ENCODE measurements at regions not wholly inside any gene's neighbourhood (a gene's known extent, or its start where the extent isn't known, plus 50 kb on each side); places are given as distances from the start of the nearest gene placed in this dataset.

GRCh38 chr5:174947548-174947947 is 223.2 kb downstream of the MSX2 start:
- TF ChIP-seq POLR2A (IDR thresholded peaks at IDR 0.05; ENCODE audit: low read depth, low read length): no peak
- TF ChIP-seq TAF1 (IDR thresholded peaks at IDR 0.05; ENCODE audit: borderline replicate concordance, low read depth, low read length): no peak
